ENCODE measurements at regions not wholly inside any gene's neighbourhood (a gene's known extent, or its start where the extent isn't known, plus 50 kb on each side); places are given as distances from the start of the nearest gene placed in this dataset.

GRCh38 chr3:68009900-68010299 lies 355.5 kb upstream of the SUCLG2 start:
- no peak for TF ChIP-seq CTCF (IDR thresholded peaks at IDR 0.05)
- no peak for TF ChIP-seq POLR2A (IDR thresholded peaks at IDR 0.05)
